Astrocyte (in vitro differentiated cells and primary cell): ENCODE measurements at regions not wholly inside any gene's neighbourhood (a gene's known extent, or its start where the extent isn't known, plus 50 kb on each side); places are given as distances from the start of the nearest gene placed in this dataset.

ENCODE experiments used
- CTCF ChIP-seq: IDR thresholded peaks from 2 replicates; pipeline ENCODE4 v1.5.1; 2011; ENCODE audit warnings: low read depth, mild to moderate bottlenecking, inconsistent platforms, low read length, moderate library complexity; ENCODE audit not compliant: insufficient read depth
- EZH2 ChIP-seq: IDR thresholded peaks from 2 replicates; pipeline ENCODE4 v1.6.1; 2012; ENCODE audit warnings: mild to moderate bottlenecking, low read length, inconsistent platforms; ENCODE audit not compliant: insufficient read depth

DNA sequence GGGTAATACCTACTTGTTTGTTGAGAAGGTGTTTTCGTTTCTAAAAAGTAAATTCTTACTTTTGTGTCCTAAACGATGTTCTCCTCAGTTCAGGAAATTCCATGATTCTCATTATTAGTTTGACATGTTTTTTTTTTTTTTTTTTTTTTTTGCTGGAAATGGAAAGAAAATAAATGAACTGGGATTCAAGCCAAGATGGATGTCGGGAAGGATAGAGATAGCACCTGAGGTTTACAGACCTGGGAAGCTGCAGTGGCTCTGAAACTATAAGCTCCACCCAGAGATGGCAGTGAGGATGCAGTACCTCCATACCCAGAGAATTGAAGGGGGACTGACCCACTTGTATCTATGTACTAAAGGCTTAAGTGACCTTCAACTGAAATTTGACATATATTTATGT is 334.6 kb upstream of the TGFBR2 start:
- TF ChIP-seq CTCF (no peak), EZH2 (no peak)
